ENCODE measurements at regions not wholly inside any gene's neighbourhood (a gene's known extent, or its start where the extent isn't known, plus 50 kb on each side); places are given as distances from the start of the nearest gene placed in this dataset.

- Histone ChIP-seq H3K27me3 (replicated peaks) (no peaks in the 10 kb centered on the region), H3K27ac (no peak overlapping the region), H3K36me3 (replicated peaks) (no peaks in the 10 kb centered on the region), H3K4me3 (ENCODE audit: low read depth, low read length) (no peak overlapping the region)
- no peak for DNase-seq
- in situ Hi-C loops (cut with HindIII; ENCODE audit: low pct_ligation_motif_present, low sequenced_read_pairs) = no loop called here
- no peak for TF ChIP-seq CTCF (IDR thresholded peaks at IDR 0.05; ENCODE audit: low read depth, low read length, missing control alignments)
These were observed 136.5 kb downstream of the MAP3K7 start for GRCh38 chr6:90450268-90450953.

GRCh38 chr6:90449311-90449710 is 137.6 kb downstream of the MAP3K7 start:
- no peaks in the 10 kb centered on the region for H3K36me3 ChIP-seq (replicated peaks)
- H3K27me3 ChIP-seq (replicated peaks) = peaks cover 2% of the 10 kb centered on the region
- DNase-seq = no peak
- TF ChIP-seq CTCF (IDR thresholded peaks at IDR 0.05; ENCODE audit: low read depth, low read length, missing control alignments) = no peak
- in situ Hi-C loops (cut with HindIII; ENCODE audit: low pct_ligation_motif_present, low sequenced_read_pairs) = no loop called here
- H3K27ac ChIP-seq = no peak overlapping the region
- no peak overlapping the region for H3K4me3 ChIP-seq (ENCODE audit: low read depth, low read length)

GRCh38 chr6:90448836-90449235 is 138.0 kb downstream of the MAP3K7 start:
- no peak overlapping the region for H3K27ac ChIP-seq
- no peaks in the 10 kb centered on the region for H3K36me3 ChIP-seq (replicated peaks)
- in situ Hi-C loops (cut with HindIII; ENCODE audit: low pct_ligation_motif_present, low sequenced_read_pairs) = no loop called here
- H3K27me3 ChIP-seq (replicated peaks) = peaks cover 2% of the 10 kb centered on the region
- TF ChIP-seq CTCF (IDR thresholded peaks at IDR 0.05; ENCODE audit: low read depth, low read length, missing control alignments) = no peak
- no peak overlapping the region for H3K4me3 ChIP-seq (ENCODE audit: low read depth, low read length)
- DNase-seq = no peak

GRCh38 chr6:90446164-90446563 is 140.7 kb downstream of the MAP3K7 start:
- Histone ChIP-seq H3K36me3 (replicated peaks) (no peaks in the 10 kb centered on the region), H3K27ac (no peak overlapping the region), H3K27me3 (replicated peaks) (peaks cover 6% of the 10 kb centered on the region), H3K4me3 (ENCODE audit: low read depth, low read length) (no peak overlapping the region)
- no peak for DNase-seq
- in situ Hi-C loops (cut with HindIII; ENCODE audit: low pct_ligation_motif_present, low sequenced_read_pairs) = no loop called here
- no peak for TF ChIP-seq CTCF (IDR thresholded peaks at IDR 0.05; ENCODE audit: low read depth, low read length, missing control alignments)

- H3K27me3 ChIP-seq (replicated peaks) = peaks cover 6% of the 10 kb centered on the region
- no peaks in the 10 kb centered on the region for H3K36me3 ChIP-seq (replicated peaks)
- in situ Hi-C loops (cut with HindIII; ENCODE audit: low pct_ligation_motif_present, low sequenced_read_pairs) = no loop called here
- no peak overlapping the region for H3K27ac ChIP-seq
- DNase-seq = no peak
- H3K4me3 ChIP-seq (ENCODE audit: low read depth, low read length) = no peak overlapping the region
- TF ChIP-seq CTCF (IDR thresholded peaks at IDR 0.05; ENCODE audit: low read depth, low read length, missing control alignments) = no peak
These were observed 141.3 kb downstream of the MAP3K7 start for GRCh38 chr6:90445533-90446108.
